Medulla oblongata (tissue), 1 donor: ENCODE measurements at regions not wholly inside any gene's neighbourhood (a gene's known extent, or its start where the extent isn't known, plus 50 kb on each side); places are given as distances from the start of the nearest gene placed in this dataset.
"Not testable (repeated sequence)": the region's sequence is repeated elsewhere in the genome, so short reads cannot be mapped to it uniquely, and the experiment has no call there.

Experiments
- DNase-seq: peaks from one replicate; pipeline ENCODE4 v3.0.0-alpha.2; 2015; ENCODE audit errors: extremely low spot score

- DNase-seq, result no peak
These were observed 393.7 kb downstream of the NDFIP2 start for GRCh38 chr13:79874396-79875360.

GRCh38 chr13:79871594-79871993, 390.6 kb downstream of the NDFIP2 start:
- no peak for DNase-seq

- DNase-seq, result no peak
These were observed 389.8 kb downstream of the NDFIP2 start for GRCh38 chr13:79870766-79871165.

- DNase-seq, result no peak
These were observed 389.2 kb downstream of the NDFIP2 start for GRCh38 chr13:79870123-79870522.

- DNase-seq, result no peak
These were observed 388.4 kb downstream of the NDFIP2 start for GRCh38 chr13:79869326-79869725.

- DNase-seq, result no peak
These were observed 386.3 kb downstream of the NDFIP2 start for GRCh38 chr13:79867254-79867653.

- no peak for DNase-seq
These were observed 385.5 kb downstream of the NDFIP2 start for GRCh38 chr13:79866436-79866835.

- DNase-seq, result no peak
These were observed 381.6 kb downstream of the NDFIP2 start for GRCh38 chr13:79862515-79862914.

- no peak for DNase-seq
These were observed 380.8 kb downstream of the NDFIP2 start for GRCh38 chr13:79861731-79862130.

GRCh38 chr13:79860791-79861190, 379.8 kb downstream of the NDFIP2 start:
- no peak for DNase-seq

GRCh38 chr13:79859756-79860155, 378.8 kb downstream of the NDFIP2 start:
- DNase-seq, result no peak

- DNase-seq, result no peak
These were observed 372.3 kb downstream of the NDFIP2 start for GRCh38 chr13:79853251-79853650.

GRCh38 chr13:79851318-79851717, 370.4 kb downstream of the NDFIP2 start:
- DNase-seq, result no peak

- peak; percentile 53 for DNase-seq
These were observed 367.1 kb downstream of the NDFIP2 start for GRCh38 chr13:79847882-79848592.

- DNase-seq, result no peak
These were observed 365.4 kb downstream of the NDFIP2 start for GRCh38 chr13:79846386-79846785.

GRCh38 chr13:79837741-79838450, 356.9 kb downstream of the NDFIP2 start:
- no peak for DNase-seq

GRCh38 chr13:79836121-79836520, 355.2 kb downstream of the NDFIP2 start:
- DNase-seq, result not testable (repeated sequence)

- DNase-seq, result no peak
These were observed 353.9 kb downstream of the NDFIP2 start for GRCh38 chr13:79834876-79835275.

GRCh38 chr13:79833991-79834390, 353.0 kb downstream of the NDFIP2 start:
- DNase-seq, result no peak

- no peak for DNase-seq
These were observed 350.6 kb downstream of the NDFIP2 start for GRCh38 chr13:79831556-79831955.

- no peak for DNase-seq
These were observed 350.0 kb downstream of the NDFIP2 start for GRCh38 chr13:79830945-79831344.

GRCh38 chr13:79830426-79830825, 349.5 kb downstream of the NDFIP2 start:
- no peak for DNase-seq
